ENCODE measurements at regions not wholly inside any gene's neighbourhood (a gene's known extent, or its start where the extent isn't known, plus 50 kb on each side); places are given as distances from the start of the nearest gene placed in this dataset.

DNA sequence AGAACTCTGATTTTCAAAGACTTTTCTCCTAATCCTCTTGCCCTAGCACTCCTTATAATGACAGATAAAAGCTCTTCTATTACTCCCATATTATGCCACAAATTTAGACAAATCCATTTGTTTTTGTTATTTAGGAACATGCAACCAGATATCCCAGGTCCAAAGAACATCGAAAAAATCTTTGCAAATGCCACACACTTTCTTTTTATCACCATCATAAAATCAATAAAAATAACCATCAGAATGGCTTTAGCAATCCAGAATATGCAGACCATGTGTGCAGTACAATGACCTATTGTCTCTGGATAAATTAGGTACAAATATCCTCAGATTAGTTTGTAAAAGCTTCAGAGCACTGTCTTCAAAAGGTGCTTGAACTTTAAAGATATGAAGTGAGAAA, 376.2 kb upstream of the TCF4 start:
- TF ChIP-seq POLR2A (IDR thresholded peaks at IDR 0.05; ENCODE audit: low read depth, low read length): no peak
- no peak for TF ChIP-seq RAD21 (IDR thresholded peaks at IDR 0.05; ENCODE audit: insufficient read depth, low read depth, low read length)
- no peak for TF ChIP-seq MTA2 (IDR thresholded peaks at IDR 0.05; ENCODE audit: low read depth)
- TF ChIP-seq, protein P1, sequence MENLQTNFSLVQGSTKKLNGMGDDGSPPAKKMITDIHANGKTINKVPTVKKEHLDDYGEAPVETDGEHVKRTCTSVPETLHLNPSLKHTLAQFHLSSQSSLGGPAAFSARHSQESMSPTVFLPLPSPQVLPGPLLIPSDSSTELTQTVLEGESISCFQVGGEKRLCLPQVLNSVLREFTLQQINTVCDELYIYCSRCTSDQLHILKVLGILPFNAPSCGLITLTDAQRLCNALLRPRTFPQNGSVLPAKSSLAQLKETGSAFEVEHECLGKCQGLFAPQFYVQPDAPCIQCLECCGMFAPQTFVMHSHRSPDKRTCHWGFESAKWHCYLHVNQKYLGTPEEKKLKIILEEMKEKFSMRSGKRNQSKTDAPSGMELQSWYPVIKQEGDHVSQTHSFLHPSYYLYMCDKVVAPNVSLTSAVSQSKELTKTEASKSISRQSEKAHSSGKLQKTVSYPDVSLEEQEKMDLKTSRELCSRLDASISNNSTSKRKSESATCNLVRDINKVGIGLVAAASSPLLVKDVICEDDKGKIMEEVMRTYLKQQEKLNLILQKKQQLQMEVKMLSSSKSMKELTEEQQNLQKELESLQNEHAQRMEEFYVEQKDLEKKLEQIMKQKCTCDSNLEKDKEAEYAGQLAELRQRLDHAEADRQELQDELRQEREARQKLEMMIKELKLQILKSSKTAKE (IDR thresholded peaks at IDR 0.05; ENCODE audit: low read depth, poor library complexity, severe bottlenecking): no peak
- TF ChIP-seq, protein P2, sequence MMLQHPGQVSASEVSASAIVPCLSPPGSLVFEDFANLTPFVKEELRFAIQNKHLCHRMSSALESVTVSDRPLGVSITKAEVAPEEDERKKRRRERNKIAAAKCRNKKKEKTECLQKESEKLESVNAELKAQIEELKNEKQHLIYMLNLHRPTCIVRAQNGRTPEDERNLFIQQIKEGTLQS (IDR thresholded peaks at IDR 0.05; ENCODE audit: borderline replicate concordance, extremely low read depth, low read depth, low read length): no peak
